ENCODE measurements at regions not wholly inside any gene's neighbourhood (a gene's known extent, or its start where the extent isn't known, plus 50 kb on each side); places are given as distances from the start of the nearest gene placed in this dataset.

DNA sequence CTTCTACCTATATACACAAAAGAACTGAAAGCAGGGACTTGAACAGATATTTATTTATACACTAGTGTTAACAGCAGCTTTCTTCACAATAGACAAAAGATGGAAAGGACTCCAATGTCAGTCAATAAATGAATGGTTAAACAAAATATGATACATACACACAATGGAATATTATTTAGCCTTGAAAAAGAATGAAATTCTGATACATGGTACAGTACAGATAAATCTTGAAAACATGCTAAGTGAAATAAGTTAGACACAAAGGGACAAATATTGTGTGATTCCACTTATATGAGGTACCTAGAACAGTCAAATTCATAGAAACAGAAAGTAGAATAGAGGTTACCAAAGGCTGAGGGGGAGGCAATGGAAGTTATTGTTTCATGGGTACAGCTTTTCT, 79.8 kb upstream of the ADTRP start:
- TF ChIP-seq POLR2AphosphoS5 (IDR thresholded peaks at IDR 0.05; ENCODE audit: low read depth) (no peak), SPI1 (IDR thresholded peaks at IDR 0.05; ENCODE audit: borderline replicate concordance, low read depth) (no peak), GABPA (IDR thresholded peaks at IDR 0.05; ENCODE audit: low read depth) (no peak)
- TF ChIP-seq, protein P1, sequence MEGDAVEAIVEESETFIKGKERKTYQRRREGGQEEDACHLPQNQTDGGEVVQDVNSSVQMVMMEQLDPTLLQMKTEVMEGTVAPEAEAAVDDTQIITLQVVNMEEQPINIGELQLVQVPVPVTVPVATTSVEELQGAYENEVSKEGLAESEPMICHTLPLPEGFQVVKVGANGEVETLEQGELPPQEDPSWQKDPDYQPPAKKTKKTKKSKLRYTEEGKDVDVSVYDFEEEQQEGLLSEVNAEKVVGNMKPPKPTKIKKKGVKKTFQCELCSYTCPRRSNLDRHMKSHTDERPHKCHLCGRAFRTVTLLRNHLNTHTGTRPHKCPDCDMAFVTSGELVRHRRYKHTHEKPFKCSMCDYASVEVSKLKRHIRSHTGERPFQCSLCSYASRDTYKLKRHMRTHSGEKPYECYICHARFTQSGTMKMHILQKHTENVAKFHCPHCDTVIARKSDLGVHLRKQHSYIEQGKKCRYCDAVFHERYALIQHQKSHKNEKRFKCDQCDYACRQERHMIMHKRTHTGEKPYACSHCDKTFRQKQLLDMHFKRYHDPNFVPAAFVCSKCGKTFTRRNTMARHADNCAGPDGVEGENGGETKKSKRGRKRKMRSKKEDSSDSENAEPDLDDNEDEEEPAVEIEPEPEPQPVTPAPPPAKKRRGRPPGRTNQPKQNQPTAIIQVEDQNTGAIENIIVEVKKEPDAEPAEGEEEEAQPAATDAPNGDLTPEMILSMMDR (IDR thresholded peaks at IDR 0.05; ENCODE audit: insufficient read depth, low read length) = no peak
- TF ChIP-seq, protein P2, sequence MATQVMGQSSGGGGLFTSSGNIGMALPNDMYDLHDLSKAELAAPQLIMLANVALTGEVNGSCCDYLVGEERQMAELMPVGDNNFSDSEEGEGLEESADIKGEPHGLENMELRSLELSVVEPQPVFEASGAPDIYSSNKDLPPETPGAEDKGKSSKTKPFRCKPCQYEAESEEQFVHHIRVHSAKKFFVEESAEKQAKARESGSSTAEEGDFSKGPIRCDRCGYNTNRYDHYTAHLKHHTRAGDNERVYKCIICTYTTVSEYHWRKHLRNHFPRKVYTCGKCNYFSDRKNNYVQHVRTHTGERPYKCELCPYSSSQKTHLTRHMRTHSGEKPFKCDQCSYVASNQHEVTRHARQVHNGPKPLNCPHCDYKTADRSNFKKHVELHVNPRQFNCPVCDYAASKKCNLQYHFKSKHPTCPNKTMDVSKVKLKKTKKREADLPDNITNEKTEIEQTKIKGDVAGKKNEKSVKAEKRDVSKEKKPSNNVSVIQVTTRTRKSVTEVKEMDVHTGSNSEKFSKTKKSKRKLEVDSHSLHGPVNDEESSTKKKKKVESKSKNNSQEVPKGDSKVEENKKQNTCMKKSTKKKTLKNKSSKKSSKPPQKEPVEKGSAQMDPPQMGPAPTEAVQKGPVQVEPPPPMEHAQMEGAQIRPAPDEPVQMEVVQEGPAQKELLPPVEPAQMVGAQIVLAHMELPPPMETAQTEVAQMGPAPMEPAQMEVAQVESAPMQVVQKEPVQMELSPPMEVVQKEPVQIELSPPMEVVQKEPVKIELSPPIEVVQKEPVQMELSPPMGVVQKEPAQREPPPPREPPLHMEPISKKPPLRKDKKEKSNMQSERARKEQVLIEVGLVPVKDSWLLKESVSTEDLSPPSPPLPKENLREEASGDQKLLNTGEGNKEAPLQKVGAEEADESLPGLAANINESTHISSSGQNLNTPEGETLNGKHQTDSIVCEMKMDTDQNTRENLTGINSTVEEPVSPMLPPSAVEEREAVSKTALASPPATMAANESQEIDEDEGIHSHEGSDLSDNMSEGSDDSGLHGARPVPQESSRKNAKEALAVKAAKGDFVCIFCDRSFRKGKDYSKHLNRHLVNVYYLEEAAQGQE (IDR thresholded peaks at IDR 0.05; ENCODE audit: insufficient replicate concordance, low read depth) = no peak

DNA sequence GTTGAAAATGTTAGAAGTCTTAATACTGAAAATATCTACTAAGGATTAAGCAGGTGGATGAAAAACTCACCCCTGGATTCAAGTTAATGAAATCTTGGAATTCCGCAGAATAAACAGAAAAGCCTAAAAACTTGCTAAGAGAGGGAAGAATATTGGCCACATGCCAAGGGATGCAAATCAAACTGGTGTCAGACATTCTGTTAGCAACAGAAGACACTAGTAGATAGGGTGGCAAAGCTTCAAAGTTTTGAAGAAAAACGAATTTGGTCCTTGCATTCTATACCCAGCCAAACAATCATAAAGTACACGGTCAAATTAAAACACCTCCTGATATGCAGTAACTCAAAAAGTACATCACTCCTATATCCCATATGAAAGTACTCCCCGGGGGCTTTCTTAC, 77.1 kb upstream of the ADTRP start:
- H3K27me3 ChIP-seq (ENCODE audit: insufficient read depth, poor library complexity, severe bottlenecking) = no peaks in the 10 kb centered on the region
- H3K4me3 ChIP-seq (replicated peaks; ENCODE audit: insufficient read depth, low read length) = no peak overlapping the region
- DNase-seq (ENCODE audit: low read depth in 1 of 2, low spot score in 1 of 2) = no peak
- no peak overlapping the region for H3K27ac ChIP-seq (replicated peaks)
- TF ChIP-seq, protein P2 (IDR thresholded peaks at IDR 0.05; ENCODE audit: insufficient replicate concordance, low read depth) = no peak
- no peak for TF ChIP-seq GABPA (IDR thresholded peaks at IDR 0.05; ENCODE audit: low read depth)
- TF ChIP-seq, protein P1 (IDR thresholded peaks at IDR 0.05; ENCODE audit: insufficient read depth, low read length) = no peak
- no peak for TF ChIP-seq POLR2AphosphoS5 (IDR thresholded peaks at IDR 0.05; ENCODE audit: low read depth)
- no peak for TF ChIP-seq SPI1 (IDR thresholded peaks at IDR 0.05; ENCODE audit: borderline replicate concordance, low read depth)

More for the DNA sequence above, 79.8 kb upstream of the ADTRP start:
- no peak overlapping the region for H3K4me3 ChIP-seq (replicated peaks; ENCODE audit: insufficient read depth, low read length)
- no peak for DNase-seq (ENCODE audit: low read depth in 1 of 2, low spot score in 1 of 2)
- no peaks in the 10 kb centered on the region for H3K27me3 ChIP-seq (ENCODE audit: insufficient read depth, poor library complexity, severe bottlenecking)
- no peak overlapping the region for H3K27ac ChIP-seq (replicated peaks)

DNA sequence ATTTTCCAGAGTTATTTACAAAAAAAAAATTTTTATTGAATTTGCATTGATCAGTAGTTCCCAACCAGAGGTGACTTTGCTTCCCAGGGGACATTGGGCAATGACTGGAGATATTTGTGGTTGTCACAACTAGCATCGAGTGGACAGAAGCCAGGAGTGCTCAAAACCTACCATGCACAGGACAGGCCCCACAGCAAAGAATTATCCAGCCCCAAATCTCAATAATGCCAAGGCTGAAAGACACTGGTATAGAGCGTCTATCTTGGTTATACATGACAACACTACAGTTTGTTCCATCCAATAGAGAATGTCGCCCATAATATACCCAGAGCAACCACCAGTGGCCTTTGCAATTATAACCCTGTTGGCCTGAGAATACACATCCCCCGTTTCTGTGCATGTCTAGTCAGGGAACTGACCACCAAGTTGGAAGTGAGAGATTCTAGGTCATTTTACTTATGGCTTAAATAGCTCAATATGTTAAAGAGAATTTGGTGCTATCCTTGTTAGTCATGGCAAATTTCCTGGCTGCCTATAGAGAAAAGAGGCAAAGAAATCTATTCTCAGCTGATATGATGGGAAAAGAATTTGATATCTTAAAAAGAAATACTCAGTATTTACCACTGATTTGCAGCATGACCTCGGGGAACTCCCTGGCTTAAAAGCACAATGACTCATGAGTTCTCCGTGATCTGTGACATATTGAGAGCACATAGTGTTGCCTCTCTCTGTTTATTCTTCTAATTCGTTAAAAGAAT, 76.0 kb upstream of the ADTRP start:
- no peak for DNase-seq (ENCODE audit: low read depth in 1 of 2, low spot score in 1 of 2)
- TF ChIP-seq SPI1 (IDR thresholded peaks at IDR 0.05; ENCODE audit: borderline replicate concordance, low read depth) (no peak), GABPA (IDR thresholded peaks at IDR 0.05; ENCODE audit: low read depth) (no peak), POLR2AphosphoS5 (IDR thresholded peaks at IDR 0.05; ENCODE audit: low read depth) (no peak)
- TF ChIP-seq, protein P1 (IDR thresholded peaks at IDR 0.05; ENCODE audit: insufficient read depth, low read length) = no peak
- TF ChIP-seq, protein P2 (IDR thresholded peaks at IDR 0.05; ENCODE audit: insufficient replicate concordance, low read depth) = no peak
- no peaks in the 10 kb centered on the region for H3K27me3 ChIP-seq (ENCODE audit: insufficient read depth, poor library complexity, severe bottlenecking)
- no peak overlapping the region for H3K4me3 ChIP-seq (replicated peaks; ENCODE audit: insufficient read depth, low read length)
- H3K27ac ChIP-seq (replicated peaks) = no peak overlapping the region

Data from HL-60 (cell line).